HepG2 (cell line): ENCODE measurements at regions not wholly inside any gene's neighbourhood (a gene's known extent, or its start where the extent isn't known, plus 50 kb on each side); places are given as distances from the start of the nearest gene placed in this dataset.

Experiments
- ATAC-seq: fragments of 200-7000 bp; cut with Tn5 transposase; 3 replicates; pipeline ENCODE4 v1.9.1; 2020; ENCODE audit warnings: mild to moderate bottlenecking, moderate library complexity
- BruUV-seq: library from RNA; stranded (reverse); fragments of 400-500 nt; replicated peaks from 2 replicates; lab custom pipeline; 2021; lab: Mats Ljungman, UMichigan
- CTCF ChIA-PET: fragments of 300-600 bp; formaldehyde crosslinking; extraction: SDS; loops from one replicate; lab custom pipeline; 2021; ENCODE audit warnings: low total read pairs, inconsistent platforms, low intra/inter-chr PET ratio; lab: Yijun Ruan, JAX
- POLR2A ChIA-PET: fragments of 350-600 bp; sonication (Branson Sonifier 250); formaldehyde crosslinking; loops from one replicate; lab custom pipeline; 2020; ENCODE audit warnings: antibody characterized with exemption, inconsistent platforms; lab: Yijun Ruan, JAX
- DNase-seq: peaks from one replicate; pipeline ENCODE4 v3.0.0-alpha.2; 2015; ENCODE audit warnings: low spot score
- FAIRE-seq: peaks from 3 replicates; lab custom pipeline; 2011; peaks lifted over from hg19 to GRCh38; lab: Jason Lieb, UNC
- H2AFZ ChIP-seq: one replicate; pipeline ENCODE4 v1.6.1; 2011; ENCODE audit warnings: low read length, inconsistent platforms
- H3K27ac ChIP-seq: fragments of 300-600 bp; 3 replicates; pipeline ENCODE4 v1.8.0; 2011; ENCODE audit warnings: mixed run types, mild to moderate bottlenecking, mixed read lengths, low read length, inconsistent platforms; ENCODE audit not compliant: insufficient read depth; ENCODE audit errors: extremely low read length
- H3K27me3 ChIP-seq, 2 experiments: fragments of 200-600 bp in 1 of 2; 2 replicates in 1 of 2; 3 replicates in 1 of 2; pipeline versions ENCODE4 v1.6.0 to v1.8.0; 2011; ENCODE audit warnings: low read length in 2 of 2, mild to moderate bottlenecking in 2 of 2, moderate library complexity in 2 of 2, inconsistent platforms in 1 of 2; ENCODE audit not compliant: insufficient read depth in 2 of 2, control insufficient read depth in 1 of 2
- H3K36me3 ChIP-seq, 2 experiments: fragments of 200-600 bp in 1 of 2; replicated peaks in 1 of 2; 2 replicates in 1 of 2; 3 replicates in 1 of 2; pipeline versions ENCODE4 v1.5.1 to v1.8.0; 2011; ENCODE audit warnings: low read length in 2 of 2, inconsistent platforms in 1 of 2; ENCODE audit not compliant: insufficient read depth in 2 of 2, control insufficient read depth in 1 of 2
- H3K4me1 ChIP-seq: 2 replicates; pipeline ENCODE4 v1.5.1; 2012; ENCODE audit warnings: low read length, inconsistent platforms; ENCODE audit not compliant: insufficient read depth
- H3K4me2 ChIP-seq: 2 replicates; pipeline ENCODE4 v1.6.0; 2011; ENCODE audit warnings: low read depth, low read length, inconsistent platforms
- H3K4me3 ChIP-seq, 3 experiments: fragments of 200-600 bp in 1 of 3; sonication (generic), shearing (Covaris generic) in 1 of 3; replicated peaks in 1 of 3; 2 replicates each; pipeline ENCODE4 v1.5.1; 2011 to 2016; ENCODE audit warnings: low read length in 3 of 3, inconsistent platforms in 2 of 3, low read depth in 2 of 3, mild to moderate bottlenecking in 2 of 3, control low read depth in 1 of 3, mixed read lengths in 1 of 3; ENCODE audit not compliant: insufficient read depth in 1 of 3
- H3K79me2 ChIP-seq: one replicate; pipeline ENCODE4 v1.6.1; 2011; ENCODE audit warnings: low read length, inconsistent platforms; ENCODE audit not compliant: insufficient read depth
- H3K9ac ChIP-seq: 2 replicates; pipeline ENCODE4 v1.6.0; 2011; ENCODE audit warnings: mild to moderate bottlenecking, low read depth, low read length, inconsistent platforms; ENCODE audit not compliant: insufficient read depth
- H3K9me3 ChIP-seq: 2 replicates; pipeline ENCODE4 v1.5.1; 2012; ENCODE audit warnings: mild to moderate bottlenecking, low read length
- H4K20me1 ChIP-seq: 2 replicates; pipeline ENCODE4 v1.6.0; 2011; ENCODE audit warnings: inconsistent platforms, mild to moderate bottlenecking, low read length, moderate library complexity; ENCODE audit not compliant: insufficient read depth
- CC2D1A ChIP-seq: sonication (generic); formaldehyde crosslinking; IDR thresholded peaks from 2 replicates; pipeline ENCODE4 v1.8.1; 2023; ENCODE audit warnings: mild to moderate bottlenecking, missing genetic modification reagents
- CREB1 ChIP-seq, 2 experiments: fragments of 450-650 bp in 1 of 2; IDR thresholded peaks; 2 replicates each; pipeline ENCODE4 v1.6.1; 2016 to 2017; ENCODE audit warnings: control low read depth in 1 of 2, mild to moderate bottlenecking in 1 of 2, missing compliant biosample characterization in 1 of 2, missing genetic modification characterization in 1 of 2
- GZF1 ChIP-seq: sonication (generic); formaldehyde crosslinking; IDR thresholded peaks from 2 replicates; pipeline ENCODE4 v1.5.1; 2020; ENCODE audit warnings: mild to moderate bottlenecking, missing genetic modification reagents
- HNRNPL ChIP-seq: fragments of 200-400 bp; formaldehyde crosslinking; IDR thresholded peaks from 2 replicates; pipeline ENCODE4 v1.6.1; 2017; ENCODE audit warnings: mild to moderate bottlenecking, low read depth, low read length
- MBD4 ChIP-seq: IDR thresholded peaks from 2 replicates; pipeline ENCODE4 v1.6.1; 2012; ENCODE audit warnings: low read length, inconsistent platforms, borderline replicate concordance
- MIER2 ChIP-seq: IDR thresholded peaks from 2 replicates; pipeline ENCODE4 v1.6.1; 2016; ENCODE audit warnings: missing biosample characterization, missing genetic modification reagents
- NFIC ChIP-seq: IDR thresholded peaks from 2 replicates; pipeline ENCODE4 v1.6.1; 2012; ENCODE audit warnings: mild to moderate bottlenecking, low read length, inconsistent platforms
- NR0B2 ChIP-seq: sonication (generic); formaldehyde crosslinking; IDR thresholded peaks from 2 replicates; pipeline ENCODE4 v1.4.0; 2020; ENCODE audit warnings: mild to moderate bottlenecking, missing genetic modification reagents
- PCBP2 ChIP-seq: fragments of 200-400 bp; formaldehyde crosslinking; optimal IDR thresholded peaks from 2 replicates; pipeline ENCODE3; 2018; ENCODE audit warnings: low read length, low read depth; ENCODE audit not compliant: poor library complexity, severe bottlenecking
- SRSF1 ChIP-seq: fragments of 200-400 bp; formaldehyde crosslinking; optimal IDR thresholded peaks from 2 replicates; pipeline ENCODE3; 2017; ENCODE audit warnings: mild to moderate bottlenecking, low read depth, low read length, moderate library complexity
- ZFP82 ChIP-seq: sonication (generic); formaldehyde crosslinking; IDR thresholded peaks from 2 replicates; pipeline ENCODE4 v1.5.1; 2020; ENCODE audit warnings: mild to moderate bottlenecking, missing genetic modification reagents, borderline replicate concordance
- ZNF335 ChIP-seq: sonication (generic); formaldehyde crosslinking; IDR thresholded peaks from 2 replicates; pipeline ENCODE4 v1.4.0; 2020; ENCODE audit warnings: missing genetic modification reagents
- ZNF350 ChIP-seq: sonication (generic); formaldehyde crosslinking; IDR thresholded peaks from 2 replicates; pipeline ENCODE4 v1.4.0; 2020; ENCODE audit warnings: mild to moderate bottlenecking, low read depth, missing genetic modification reagents, borderline replicate concordance
- ZNF501 ChIP-seq: sonication (generic); formaldehyde crosslinking; IDR thresholded peaks from 2 replicates; pipeline ENCODE4 v1.5.1; 2020; ENCODE audit warnings: mild to moderate bottlenecking, moderate library complexity, missing genetic modification reagents
- ZNF543 ChIP-seq: sonication (generic); formaldehyde crosslinking; IDR thresholded peaks from 2 replicates; pipeline ENCODE4 v1.4.0; 2020; ENCODE audit warnings: mild to moderate bottlenecking, missing genetic modification reagents
- ZSCAN30 ChIP-seq: sonication (generic); formaldehyde crosslinking; IDR thresholded peaks from 2 replicates; pipeline ENCODE4 v1.5.0; 2020; ENCODE audit warnings: mild to moderate bottlenecking, missing genetic modification reagents
- in situ Hi-C: cut with HindIII; loops from 2 replicates; pipeline ENCODE4 v1.10.0; 2017; ENCODE audit warnings: low pct_unique_long_range_greater_than_20kb; ENCODE audit not compliant: extremely low pct_ligation_motif_present
- intact Hi-C: fragments of 100-400 bp; cut with micrococcal nuclease; formaldehyde crosslinking; loops from one replicate; pipeline ENCODE4 v1.10.0; 2022; ENCODE audit not compliant: unreplicated experiment

- TF ChIP-seq NR0B2 (CRISPR knock-in tag) (no peak), NFIC (no peak), ZFP82 (CRISPR knock-in tag) (no peak), ZNF350 (CRISPR knock-in tag) (no peak), CREB1 (IDR thresholded peaks at IDR 0.05) (no peak), CREB1 (CRISPR knock-in tag; IDR thresholded peaks at IDR 0.05) (no peak), ZNF501 (CRISPR knock-in tag) (no peak)
These were observed 168.1 kb downstream of the BMP4 start (continued) for GRCh38 chr14:53788566-53788965.

GRCh38 chr14:53786045-53786444 is 170.6 kb downstream of the BMP4 start:
- H3K27me3 ChIP-seq, result no peaks in the 10 kb centered on the region
- CTCF ChIA-PET, result no interaction called here
- no peaks in the 10 kb centered on the region for H3K79me2 ChIP-seq
- FAIRE-seq (no peak), DNase-seq (no peak), ATAC-seq (no peak)
- intact Hi-C loops (no loop called here), in situ Hi-C loops (no loop called here)
- no peaks in the 10 kb centered on the region for H3K36me3 ChIP-seq
- TF ChIP-seq MIER2 (CRISPR knock-in tag) (no peak), CC2D1A (no peak), MBD4 (no peak), SRSF1 (no peak), PCBP2 (no peak), ZSCAN30 (CRISPR knock-in tag) (no peak), ZNF335 (CRISPR knock-in tag) (no peak), HNRNPL (no peak), ZNF543 (no peak), GZF1 (CRISPR knock-in tag) (no peak)
- POLR2A ChIA-PET, result no interaction called here
- H4K20me1 ChIP-seq, result no peaks in the 10 kb centered on the region
- H3K9ac ChIP-seq, result no peak overlapping the region
- H3K4me1 ChIP-seq, result no peaks in the 10 kb centered on the region
- H3K9me3 ChIP-seq, result peaks cover 9% of the 10 kb centered on the region; the same call in 1 of the 2 replicates
- no TSS peak for BruUV-seq
- no peak overlapping the region for H2AFZ ChIP-seq
- H3K4me3 ChIP-seq, result no peak overlapping the region
- no peak overlapping the region for H3K4me2 ChIP-seq
- no peak overlapping the region for H3K27ac ChIP-seq
